Erythroblast (primary cell): ENCODE measurements at regions not wholly inside any gene's neighbourhood (a gene's known extent, or its start where the extent isn't known, plus 50 kb on each side); places are given as distances from the start of the nearest gene placed in this dataset.

ENCODE experiments used
- GATA1 ChIP-seq: IDR thresholded peaks from 2 replicates; pipeline ENCODE4 v1.6.1; 2011; ENCODE audit warnings: low read depth, mild to moderate bottlenecking, control low read depth, low read length, moderate library complexity
- POLR2A ChIP-seq: IDR thresholded peaks from 2 replicates; pipeline ENCODE4 v1.6.1; 2011; ENCODE audit warnings: mild to moderate bottlenecking, low read length

DNA sequence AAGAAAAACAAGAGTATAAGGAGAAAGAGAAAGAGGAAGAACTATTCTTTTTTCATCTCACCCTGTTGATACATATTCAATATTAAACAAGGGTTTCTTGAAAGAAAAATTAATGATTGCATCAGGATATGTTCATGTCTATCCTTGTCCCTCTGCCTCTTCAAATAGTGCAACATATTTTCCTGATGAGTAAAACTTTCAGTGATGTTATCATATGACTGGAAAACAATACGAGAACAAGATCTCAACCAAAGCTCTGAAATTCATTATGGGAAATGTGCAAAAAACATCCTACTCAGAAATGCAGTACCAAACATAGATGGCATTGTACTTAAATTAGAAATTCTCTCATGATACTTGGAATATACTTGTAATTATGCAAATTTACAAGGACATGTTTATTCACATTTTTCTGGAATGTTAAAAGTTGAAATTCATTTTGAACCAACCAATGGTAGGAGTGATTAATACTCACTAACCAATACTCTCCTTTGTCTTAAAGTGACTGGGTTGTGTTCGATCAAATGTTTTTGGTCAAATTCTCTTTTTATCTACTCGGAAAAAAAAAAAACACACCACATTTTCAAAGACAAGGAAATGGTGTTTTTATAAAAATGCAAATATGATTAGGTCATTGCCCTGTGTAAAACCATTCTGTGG is 148.9 kb upstream of the GULP1 start:
- TF ChIP-seq POLR2A = no peak
- TF ChIP-seq GATA1 = no peak
